H1 (cell line): ENCODE measurements at regions not wholly inside any gene's neighbourhood (a gene's known extent, or its start where the extent isn't known, plus 50 kb on each side); places are given as distances from the start of the nearest gene placed in this dataset.

Experiments
- CTCF ChIA-PET: fragments of 300-600 bp; sonication (Branson Sonifier 250); formaldehyde crosslinking; loops from one replicate; lab custom pipeline; 2021; ENCODE audit not compliant: partially characterized antibody; lab: Charles Lee
- POLR2A ChIA-PET: fragments of 300-600 bp; sonication (Branson Sonifier 250); formaldehyde crosslinking; loops from one replicate; lab custom pipeline; 2021; ENCODE audit warnings: inconsistent platforms; ENCODE audit not compliant: partially characterized antibody; lab: Charles Lee
- DNase-seq, 2 experiments: peaks; one replicate each; pipeline versions ENCODE4 v3.0.0 to v3.0.0-alpha.2; 2010 to 2022; ENCODE audit warnings: low spot score in 2 of 2, low read depth in 1 of 2, mixed read lengths in 1 of 2
- FAIRE-seq: peaks from 2 replicates; lab custom pipeline; 2011; peaks lifted over from hg19 to GRCh38; lab: Jason Lieb, UNC
- H2AFZ ChIP-seq: 2 replicates; pipeline ENCODE4 v1.8.1; 2012; ENCODE audit warnings: low read length, inconsistent platforms
- H2AK5ac ChIP-seq: 2 replicates; pipeline ENCODE4 v1.6.1; 2013; ENCODE audit warnings: low read depth, low read length
- H2BK120ac ChIP-seq: replicated peaks from 2 replicates; pipeline ENCODE3; 2013; ENCODE audit warnings: low read depth, low read length, inconsistent platforms
- H2BK12ac ChIP-seq: 2 replicates; pipeline ENCODE4 v1.6.1; 2013; ENCODE audit warnings: low read depth, low read length
- H2BK15ac ChIP-seq: 2 replicates; pipeline ENCODE4 v1.6.1; 2013; ENCODE audit warnings: low read length
- H2BK20ac ChIP-seq: 2 replicates; pipeline ENCODE4 v1.6.1; 2013; ENCODE audit warnings: low read length
- H2BK5ac ChIP-seq: 2 replicates; pipeline ENCODE4 v1.6.1; 2013; ENCODE audit warnings: low read depth, low read length
- H3K14ac ChIP-seq: 2 replicates; pipeline ENCODE4 v1.6.1; 2013; ENCODE audit warnings: inconsistent platforms; ENCODE audit not compliant: insufficient read length
- H3K18ac ChIP-seq: 2 replicates; pipeline ENCODE4 v1.6.1; 2013; ENCODE audit warnings: low read length; ENCODE audit errors: extremely low read depth
- H3K23ac ChIP-seq: 2 replicates; pipeline ENCODE4 v1.6.1; 2013; ENCODE audit warnings: inconsistent platforms; ENCODE audit not compliant: insufficient read length
- H3K23me2 ChIP-seq: 2 replicates; pipeline ENCODE4 v1.6.1; 2013; ENCODE audit warnings: low read depth, low read length
- H3K27ac ChIP-seq: 2 replicates; pipeline ENCODE4 v1.6.1; 2011; ENCODE audit warnings: low read depth, low read length, inconsistent platforms
- H3K27me3 ChIP-seq, 4 experiments: replicated peaks in 1 of 4; 1 replicate in 1 of 4; 2 replicates in 3 of 4; pipeline versions ENCODE4 v1.6.1 to v1.8.1; 2011 to 2013; ENCODE audit warnings: low read length in 3 of 4, mild to moderate bottlenecking in 3 of 4, inconsistent platforms in 2 of 4, mixed read lengths in 2 of 4, moderate library complexity in 1 of 4; ENCODE audit not compliant: control insufficient read depth in 3 of 4, insufficient read depth in 3 of 4; ENCODE audit errors: extremely low read depth in 1 of 4
- H3K36me3 ChIP-seq, 4 experiments: 2 replicates each; pipeline versions ENCODE4 v1.6.1 to v1.8.1; 2011 to 2013; ENCODE audit warnings: mild to moderate bottlenecking in 4 of 4, low read length in 3 of 4, moderate library complexity in 2 of 4, control low read depth in 1 of 4, inconsistent platforms in 1 of 4; ENCODE audit not compliant: insufficient read depth in 4 of 4, control insufficient read depth in 2 of 4
- H3K4ac ChIP-seq: replicated peaks from 2 replicates; pipeline ENCODE3; 2013; ENCODE audit warnings: low read length, low read depth, mixed read lengths, inconsistent platforms; ENCODE audit not compliant: insufficient read length
- H3K4me1 ChIP-seq, 4 experiments: replicated peaks in 1 of 4; 1 replicate in 1 of 4; 2 replicates in 3 of 4; pipeline versions ENCODE4 v1.6.1 to v1.8.1; 2011 to 2013; ENCODE audit warnings: low read length in 3 of 4, inconsistent platforms in 2 of 4, mixed read lengths in 1 of 4; ENCODE audit not compliant: insufficient read depth in 4 of 4, control insufficient read depth in 3 of 4
- H3K4me2 ChIP-seq, 2 experiments: 2 replicates each; pipeline versions ENCODE4 v1.6.1 to v1.8.1; 2011 to 2013; ENCODE audit warnings: low read depth in 2 of 2, low read length in 2 of 2, control low read depth in 1 of 2, inconsistent platforms in 1 of 2, mild to moderate bottlenecking in 1 of 2; ENCODE audit not compliant: insufficient read depth in 1 of 2
- H3K4me3 ChIP-seq, 4 experiments: fragments of 200-600, 300-600 bp in 1 of 4; sonication (generic), shearing (Covaris generic), sonication (Bioruptor Twin) in 1 of 4; 2 replicates each; pipeline versions ENCODE4 v1.5.1 to v1.8.1; 2011 to 2016; ENCODE audit warnings: low read length in 4 of 4, low read depth in 3 of 4, control low read depth in 2 of 4, inconsistent platforms in 2 of 4, mild to moderate bottlenecking in 2 of 4, mixed read lengths in 1 of 4, moderate library complexity in 1 of 4; ENCODE audit not compliant: insufficient read depth in 2 of 4; ENCODE audit errors: extremely low read depth in 1 of 4
- H3K56ac ChIP-seq: replicated peaks from 2 replicates; pipeline ENCODE3; 2013; ENCODE audit warnings: low read depth, mild to moderate bottlenecking, mixed read lengths, low read length, inconsistent platforms; ENCODE audit not compliant: insufficient read length
- H3K79me1 ChIP-seq: 2 replicates; pipeline ENCODE4 v1.6.1; 2013; ENCODE audit warnings: low read depth, low read length, control low read depth
- H3K79me2 ChIP-seq, 2 experiments: 2 replicates each; pipeline versions ENCODE4 v1.6.1 to v1.8.1; 2012 to 2013; ENCODE audit warnings: low read length in 2 of 2, mild to moderate bottlenecking in 2 of 2, inconsistent platforms in 1 of 2; ENCODE audit not compliant: insufficient read depth in 2 of 2, control insufficient read depth in 1 of 2
- H3K9ac ChIP-seq, 4 experiments: replicated peaks in 1 of 4; 1 replicate in 1 of 4; 2 replicates in 3 of 4; pipeline versions ENCODE4 v1.6.1 to v1.8.1; 2011 to 2013; ENCODE audit warnings: low read depth in 3 of 4, low read length in 3 of 4, control low read depth in 2 of 4, mild to moderate bottlenecking in 2 of 4, moderate library complexity in 2 of 4, inconsistent platforms in 1 of 4; ENCODE audit errors: extremely low read depth in 1 of 4
- H3K9me3 ChIP-seq, 2 experiments: 2 replicates each; pipeline versions ENCODE4 v1.6.1 to v1.8.1; 2012 to 2013; ENCODE audit warnings: mild to moderate bottlenecking in 2 of 2, moderate library complexity in 2 of 2, control low read depth in 1 of 2, inconsistent platforms in 1 of 2, low read depth in 1 of 2, low read length in 1 of 2, mixed read lengths in 1 of 2; ENCODE audit not compliant: insufficient read depth in 2 of 2
- H4K20me1 ChIP-seq, 2 experiments: replicated peaks in 1 of 2; 2 replicates each; pipeline versions ENCODE3 to v1.8.1; 2011 to 2013; ENCODE audit warnings: inconsistent platforms in 2 of 2, low read length in 2 of 2, mild to moderate bottlenecking in 1 of 2; ENCODE audit not compliant: insufficient read depth in 2 of 2, control insufficient read depth in 1 of 2
- H4K5ac ChIP-seq: 2 replicates; pipeline ENCODE4 v1.6.1; 2013; ENCODE audit warnings: low read length, low read depth, mixed read lengths, inconsistent platforms; ENCODE audit not compliant: insufficient read length
- H4K8ac ChIP-seq: 2 replicates; pipeline ENCODE4 v1.8.0; 2013; ENCODE audit warnings: mild to moderate bottlenecking, moderate library complexity, low read length, inconsistent platforms; ENCODE audit not compliant: insufficient read depth; ENCODE audit errors: extremely low read depth
- H4K91ac ChIP-seq: replicated peaks from 2 replicates; pipeline ENCODE3; 2013; ENCODE audit warnings: low read length, mixed read lengths, inconsistent platforms; ENCODE audit not compliant: insufficient read length
- ASH2L ChIP-seq: fragments of 200-600, 300-600 bp; sonication (generic); IDR thresholded peaks from one replicate; pipeline ENCODE4 v1.7.1; 2017; ENCODE audit warnings: low read length
- BACH1 ChIP-seq: IDR thresholded peaks from 2 replicates; pipeline ENCODE4 v1.6.1; 2012; ENCODE audit warnings: low read length, improper control_type of control experiment
- BRCA1 ChIP-seq: IDR thresholded peaks from 2 replicates; pipeline ENCODE4 v1.6.1; 2012; ENCODE audit warnings: low read depth, low read length, improper control_type of control experiment
- HDAC6 ChIP-seq: IDR thresholded peaks from one replicate; pipeline ENCODE4 v1.7.1; 2012; ENCODE audit warnings: low read depth, mild to moderate bottlenecking, inconsistent platforms, low read length, moderate library complexity
- NRF1 ChIP-seq: IDR thresholded peaks from 2 replicates; pipeline ENCODE4 v1.6.1; 2011; ENCODE audit warnings: mild to moderate bottlenecking, low read depth, low read length, improper control_type of control experiment
- SRF ChIP-seq: IDR thresholded peaks from 2 replicates; pipeline ENCODE4 v1.6.1; 2011; ENCODE audit warnings: mild to moderate bottlenecking, low read depth, low read length, moderate library complexity
- TBP ChIP-seq: IDR thresholded peaks from 2 replicates; pipeline ENCODE4 v1.6.1; 2011; ENCODE audit warnings: low read depth, low read length, improper control_type of control experiment
- TEAD4 ChIP-seq: IDR thresholded peaks from 2 replicates; pipeline ENCODE4 v1.6.1; 2012; ENCODE audit warnings: low read depth, low read length, inconsistent platforms, mixed read lengths
- TF ChIP-seq, protein P1 (sequence below), 3 experiments: IDR thresholded peaks; 1 replicate in 2 of 3; 2 replicates in 1 of 3; pipeline versions ENCODE4 v1.5.1 to v1.6.1; 2011; ENCODE audit warnings: low read length in 3 of 3, mild to moderate bottlenecking in 3 of 3, inconsistent platforms in 2 of 3, low read depth in 1 of 3, moderate library complexity in 1 of 3; ENCODE audit not compliant: insufficient read depth in 1 of 3; ENCODE audit errors: control extremely low read depth in 1 of 3

DNA sequence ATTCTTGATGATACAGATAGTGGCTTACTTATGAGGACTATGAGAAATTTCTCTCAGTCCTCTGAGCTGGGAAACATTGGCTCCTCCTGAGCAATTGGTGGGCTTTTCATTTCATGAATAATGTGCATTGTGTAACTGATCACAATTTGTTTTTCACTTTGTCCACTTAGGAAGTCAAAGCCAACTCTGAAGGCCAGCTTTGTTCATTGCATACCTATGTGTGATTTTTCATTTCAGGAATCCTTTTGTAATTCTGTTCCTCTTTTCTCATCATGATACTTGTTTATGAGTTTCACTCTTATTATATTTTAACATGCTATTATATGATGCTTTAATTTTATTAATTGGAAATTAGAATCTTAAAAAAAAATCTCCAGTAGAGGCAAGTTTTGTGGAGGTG lies 483.0 kb downstream of the EBF1 start:
- Histone ChIP-seq H3K14ac (no peak overlapping the region), H3K18ac (no peak overlapping the region), H3K4me2 (no peak overlapping the region), H2BK5ac (no peak overlapping the region), H3K4ac (no peak overlapping the region), H4K8ac (no peak overlapping the region), H3K79me1 (no peaks in the 10 kb centered on the region), H2BK20ac (no peak overlapping the region), H2AK5ac (no peak overlapping the region), H3K23ac (no peak overlapping the region), H4K20me1 (no peaks in the 10 kb centered on the region), H3K9me3 (no peaks in the 10 kb centered on the region), H4K91ac (no peak overlapping the region), H2BK120ac (no peak overlapping the region), H3K27ac (no peak overlapping the region), H3K23me2 (no peaks in the 10 kb centered on the region), H2BK15ac (no peak overlapping the region), H3K79me2 (no peaks in the 10 kb centered on the region), H3K4me1 (no peaks in the 10 kb centered on the region), H3K56ac (no peak overlapping the region), H3K4me3 (no peak overlapping the region), H2AFZ (no peak overlapping the region), H3K9ac (no peak overlapping the region), H3K36me3 (no peaks in the 10 kb centered on the region), H2BK12ac (no peak overlapping the region), H3K27me3 (no peaks in the 10 kb centered on the region), H4K5ac (no peak overlapping the region)
- CTCF ChIA-PET, result interaction anchor here (0.9 kb wide), 1 partner anchor 9 kb away, joined by 3 read pairs; no protein-coding TSS in a partner anchor
- POLR2A ChIA-PET, result no interaction called here
- FAIRE-seq (no peak), DNase-seq (no peak)
- TF ChIP-seq HDAC6 (no peak), BACH1 (no peak), BRCA1 (no peak), TEAD4 (no peak), ASH2L (no peak), SRF (no peak), TBP (no peak), NRF1 (no peak)
- TF ChIP-seq, protein P1, sequence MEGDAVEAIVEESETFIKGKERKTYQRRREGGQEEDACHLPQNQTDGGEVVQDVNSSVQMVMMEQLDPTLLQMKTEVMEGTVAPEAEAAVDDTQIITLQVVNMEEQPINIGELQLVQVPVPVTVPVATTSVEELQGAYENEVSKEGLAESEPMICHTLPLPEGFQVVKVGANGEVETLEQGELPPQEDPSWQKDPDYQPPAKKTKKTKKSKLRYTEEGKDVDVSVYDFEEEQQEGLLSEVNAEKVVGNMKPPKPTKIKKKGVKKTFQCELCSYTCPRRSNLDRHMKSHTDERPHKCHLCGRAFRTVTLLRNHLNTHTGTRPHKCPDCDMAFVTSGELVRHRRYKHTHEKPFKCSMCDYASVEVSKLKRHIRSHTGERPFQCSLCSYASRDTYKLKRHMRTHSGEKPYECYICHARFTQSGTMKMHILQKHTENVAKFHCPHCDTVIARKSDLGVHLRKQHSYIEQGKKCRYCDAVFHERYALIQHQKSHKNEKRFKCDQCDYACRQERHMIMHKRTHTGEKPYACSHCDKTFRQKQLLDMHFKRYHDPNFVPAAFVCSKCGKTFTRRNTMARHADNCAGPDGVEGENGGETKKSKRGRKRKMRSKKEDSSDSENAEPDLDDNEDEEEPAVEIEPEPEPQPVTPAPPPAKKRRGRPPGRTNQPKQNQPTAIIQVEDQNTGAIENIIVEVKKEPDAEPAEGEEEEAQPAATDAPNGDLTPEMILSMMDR (IDR thresholded peaks at IDR 0.05; ENCODE audit: control extremely low read depth in 1 of 3, insufficient read depth in 1 of 3, low read depth in 1 of 3, low read length in 3 of 3), result no peak
- TF ChIP-seq, all 59 proteins: peak for 0
